ENCODE measurements at regions not wholly inside any gene's neighbourhood (a gene's known extent, or its start where the extent isn't known, plus 50 kb on each side); places are given as distances from the start of the nearest gene placed in this dataset.
A peak's percentile ranks its signal among the peaks of the same experiment; 100 is the strongest.

DNA sequence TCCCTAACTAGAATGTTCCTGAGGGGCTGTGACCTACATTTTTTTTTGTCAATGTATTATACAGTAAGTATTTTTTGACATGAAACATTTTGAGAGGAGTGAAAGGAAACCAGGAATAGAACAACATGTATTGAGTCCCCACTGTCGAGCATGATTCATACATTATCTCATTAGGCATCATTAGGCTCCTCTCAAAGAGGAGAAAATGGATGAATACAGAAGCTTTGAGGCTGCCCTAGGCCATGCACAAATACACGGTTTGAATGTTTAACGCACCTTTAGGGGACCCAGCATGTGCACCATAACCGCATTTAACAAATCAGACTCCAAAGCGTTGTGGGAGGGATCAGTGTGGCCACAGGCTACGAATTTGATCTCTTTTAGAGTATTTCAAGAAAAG lies 87.8 kb downstream of the TBXT start:
- Histone ChIP-seq H3K4me1 (ENCODE audit: control insufficient read depth in 2 of 3, insufficient read depth in 2 of 3, low read depth in 1 of 3, low read length in 3 of 3) (no peaks in the 10 kb centered on the region), H3K9ac (ENCODE audit: low read length in 3 of 3) (no peak overlapping the region), H3K4me3 (ENCODE audit: low read length in 3 of 3) (no peak overlapping the region), H3K27ac (ENCODE audit: low read depth in 2 of 2, low read length in 2 of 2) (no peak overlapping the region), H3K36me3 (ENCODE audit: control insufficient read depth in 2 of 3, insufficient read depth in 3 of 3, low read length in 3 of 3) (no peaks in the 10 kb centered on the region), H3K27me3 (ENCODE audit: control insufficient read depth, insufficient read depth, low read length) (peaks cover 2% of the 10 kb centered on the region), H3K9me3 (ENCODE audit: control insufficient read depth in 2 of 3, insufficient read depth in 1 of 3, low read length in 3 of 3) (no peaks in the 10 kb centered on the region)
- TF ChIP-seq, protein P1, sequence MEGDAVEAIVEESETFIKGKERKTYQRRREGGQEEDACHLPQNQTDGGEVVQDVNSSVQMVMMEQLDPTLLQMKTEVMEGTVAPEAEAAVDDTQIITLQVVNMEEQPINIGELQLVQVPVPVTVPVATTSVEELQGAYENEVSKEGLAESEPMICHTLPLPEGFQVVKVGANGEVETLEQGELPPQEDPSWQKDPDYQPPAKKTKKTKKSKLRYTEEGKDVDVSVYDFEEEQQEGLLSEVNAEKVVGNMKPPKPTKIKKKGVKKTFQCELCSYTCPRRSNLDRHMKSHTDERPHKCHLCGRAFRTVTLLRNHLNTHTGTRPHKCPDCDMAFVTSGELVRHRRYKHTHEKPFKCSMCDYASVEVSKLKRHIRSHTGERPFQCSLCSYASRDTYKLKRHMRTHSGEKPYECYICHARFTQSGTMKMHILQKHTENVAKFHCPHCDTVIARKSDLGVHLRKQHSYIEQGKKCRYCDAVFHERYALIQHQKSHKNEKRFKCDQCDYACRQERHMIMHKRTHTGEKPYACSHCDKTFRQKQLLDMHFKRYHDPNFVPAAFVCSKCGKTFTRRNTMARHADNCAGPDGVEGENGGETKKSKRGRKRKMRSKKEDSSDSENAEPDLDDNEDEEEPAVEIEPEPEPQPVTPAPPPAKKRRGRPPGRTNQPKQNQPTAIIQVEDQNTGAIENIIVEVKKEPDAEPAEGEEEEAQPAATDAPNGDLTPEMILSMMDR (IDR thresholded peaks at IDR 0.05; ENCODE audit: borderline replicate concordance, extremely low read depth, insufficient read depth) = no peak
- FAIRE-seq (no peak), DNase-seq (no peak)
- intact Hi-C loops (cut with DNase I) = no loop called here

DNA sequence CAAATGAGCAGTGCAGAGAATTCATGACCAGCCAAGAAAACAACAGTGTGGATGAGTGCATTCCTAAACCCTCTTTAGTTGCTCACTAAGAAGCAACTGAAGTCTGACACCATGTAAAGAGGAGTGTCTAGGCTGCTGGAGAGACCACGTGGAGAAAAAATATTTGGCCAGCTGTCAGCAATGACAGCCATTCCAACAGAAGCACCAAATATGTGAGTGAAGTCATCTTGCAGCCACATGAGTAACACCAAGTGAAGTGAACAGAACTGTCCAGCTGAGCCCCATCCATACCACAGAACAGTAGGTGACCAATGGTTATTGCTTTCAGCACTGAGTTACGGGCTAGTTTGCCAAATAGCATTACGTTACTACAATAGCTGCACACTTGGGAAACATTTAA lies 89.4 kb downstream of the TBXT start:
- TF ChIP-seq, protein P1 (IDR thresholded peaks at IDR 0.05; ENCODE audit: borderline replicate concordance, extremely low read depth, insufficient read depth) = no peak
- no peaks in the 10 kb centered on the region for H3K9me3 ChIP-seq (ENCODE audit: control insufficient read depth in 2 of 3, insufficient read depth in 1 of 3, low read length in 3 of 3)
- no peak overlapping the region for H3K9ac ChIP-seq (ENCODE audit: low read length in 3 of 3)
- FAIRE-seq (no peak), DNase-seq (peak in 3 of 5 donors; percentile 13 to 58 (median 22))
- intact Hi-C loops (cut with DNase I) = no loop called here
- H3K27ac ChIP-seq (ENCODE audit: low read depth in 2 of 2, low read length in 2 of 2) = no peak overlapping the region
- no peaks in the 10 kb centered on the region for H3K4me1 ChIP-seq (ENCODE audit: control insufficient read depth in 2 of 3, insufficient read depth in 2 of 3, low read depth in 1 of 3, low read length in 3 of 3)
- no peaks in the 10 kb centered on the region for H3K36me3 ChIP-seq (ENCODE audit: control insufficient read depth in 2 of 3, insufficient read depth in 3 of 3, low read length in 3 of 3)
- H3K4me3 ChIP-seq (ENCODE audit: low read length in 3 of 3) = no peak overlapping the region
- H3K27me3 ChIP-seq (ENCODE audit: control insufficient read depth, insufficient read depth, low read length) = no peaks in the 10 kb centered on the region

GRCh38 chr6:166076625-166077024 lies 91.0 kb downstream of the TBXT start:
- Histone ChIP-seq H3K9ac (ENCODE audit: low read length in 3 of 3) (no peak overlapping the region), H3K4me1 (ENCODE audit: control insufficient read depth in 2 of 3, insufficient read depth in 2 of 3, low read depth in 1 of 3, low read length in 3 of 3) (no peaks in the 10 kb centered on the region), H3K9me3 (ENCODE audit: control insufficient read depth in 2 of 3, insufficient read depth in 1 of 3, low read length in 3 of 3) (no peaks in the 10 kb centered on the region), H3K27me3 (ENCODE audit: control insufficient read depth, insufficient read depth, low read length) (no peaks in the 10 kb centered on the region), H3K4me3 (ENCODE audit: low read length in 3 of 3) (no peak overlapping the region), H3K27ac (ENCODE audit: low read depth in 2 of 2, low read length in 2 of 2) (no peak overlapping the region), H3K36me3 (ENCODE audit: control insufficient read depth in 2 of 3, insufficient read depth in 3 of 3, low read length in 3 of 3) (no peaks in the 10 kb centered on the region)
- TF ChIP-seq, protein P1 (IDR thresholded peaks at IDR 0.05; ENCODE audit: borderline replicate concordance, extremely low read depth, insufficient read depth) = no peak
- FAIRE-seq (no peak), DNase-seq (peak in 1 of 5 donors; percentile 37)
- intact Hi-C loops (cut with DNase I) = no loop called here

DNA sequence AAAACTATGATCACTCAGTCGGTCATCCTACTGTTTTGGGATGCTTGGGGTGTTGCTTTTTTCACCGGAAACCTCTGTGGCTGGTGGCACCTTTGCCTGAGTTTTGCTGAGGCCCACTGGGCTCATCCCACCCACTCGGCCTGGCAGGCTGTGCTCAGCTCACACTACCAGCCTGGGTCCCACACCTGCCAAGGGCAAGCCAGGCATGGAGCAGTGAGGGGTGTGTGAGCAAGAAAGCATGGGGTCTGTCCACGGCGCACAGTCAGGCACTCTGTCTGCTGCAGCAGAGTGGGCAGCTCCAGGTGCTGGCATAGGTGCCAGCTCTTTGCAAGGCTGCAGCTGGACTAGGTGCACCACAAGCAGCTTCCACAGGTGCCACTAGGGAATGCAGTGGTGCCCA lies 91.7 kb downstream of the TBXT start:
- DNase-seq (peak in 1 of 5 donors; percentile 56), FAIRE-seq (no peak)
- Histone ChIP-seq H3K4me3 (ENCODE audit: low read length in 3 of 3) (no peak overlapping the region), H3K4me1 (ENCODE audit: control insufficient read depth in 2 of 3, insufficient read depth in 2 of 3, low read depth in 1 of 3, low read length in 3 of 3) (no peaks in the 10 kb centered on the region), H3K9me3 (ENCODE audit: control insufficient read depth in 2 of 3, insufficient read depth in 1 of 3, low read length in 3 of 3) (no peaks in the 10 kb centered on the region), H3K27me3 (ENCODE audit: control insufficient read depth, insufficient read depth, low read length) (no peaks in the 10 kb centered on the region), H3K36me3 (ENCODE audit: control insufficient read depth in 2 of 3, insufficient read depth in 3 of 3, low read length in 3 of 3) (no peaks in the 10 kb centered on the region), H3K9ac (ENCODE audit: low read length in 3 of 3) (no peak overlapping the region), H3K27ac (ENCODE audit: low read depth in 2 of 2, low read length in 2 of 2) (no peak overlapping the region)
- intact Hi-C loops (cut with DNase I) = no loop called here
- TF ChIP-seq, protein P1 (IDR thresholded peaks at IDR 0.05; ENCODE audit: borderline replicate concordance, extremely low read depth, insufficient read depth) = no peak

All from kidney (tissue), 13 donors.